DND-41 (cell line): ENCODE measurements at regions not wholly inside any gene's neighbourhood (a gene's known extent, or its start where the extent isn't known, plus 50 kb on each side); places are given as distances from the start of the nearest gene placed in this dataset.

Experiments used
- ATAC-seq: fragments of 200-7000 bp; cut with Tn5 transposase; 3 replicates; pipeline ENCODE4 v1.9.1; 2021; ENCODE audit warnings: low read depth; ENCODE audit not compliant: insufficient read depth
- DNase-seq: peaks from one replicate; pipeline ENCODE4 v3.0.0-alpha.2; 2020
- H2AFZ ChIP-seq: 2 replicates; pipeline ENCODE4 v1.6.0; 2012; ENCODE audit warnings: low read depth, low read length
- H3K27ac ChIP-seq: 2 replicates; pipeline ENCODE4 v1.5.1; 2012; ENCODE audit warnings: low read length, inconsistent platforms
- H3K27me3 ChIP-seq: fragments of 200-600 bp; sonication (generic); 2 replicates; pipeline ENCODE4 v1.6.0; 2012; ENCODE audit warnings: low read length, mild to moderate bottlenecking, inconsistent platforms; ENCODE audit not compliant: insufficient read depth, poor library complexity
- H3K36me3 ChIP-seq: 2 replicates; pipeline ENCODE4 v1.5.1; 2012; ENCODE audit warnings: low read length, inconsistent platforms; ENCODE audit not compliant: insufficient read depth
- H3K4me1 ChIP-seq: 2 replicates; pipeline ENCODE4 v1.5.1; 2012; ENCODE audit warnings: mild to moderate bottlenecking, low read length; ENCODE audit not compliant: insufficient read depth
- H3K4me2 ChIP-seq: 2 replicates; pipeline ENCODE4 v1.6.0; 2012; ENCODE audit warnings: mild to moderate bottlenecking, moderate library complexity, low read length, inconsistent platforms; ENCODE audit not compliant: insufficient read depth
- H3K4me3 ChIP-seq, 2 experiments: fragments of 200-600 bp in 1 of 2; shearing (Covaris generic) in 1 of 2; 2 replicates each; pipeline ENCODE4 v1.5.1; 2012 to 2016; ENCODE audit warnings: inconsistent platforms in 2 of 2, low read length in 2 of 2, mild to moderate bottlenecking in 2 of 2, low read depth in 1 of 2, moderate library complexity in 1 of 2
- H3K79me2 ChIP-seq: 2 replicates; pipeline ENCODE4 v1.6.0; 2012; ENCODE audit warnings: low read length, inconsistent platforms; ENCODE audit not compliant: insufficient read depth
- H3K9ac ChIP-seq: 2 replicates; pipeline ENCODE4 v1.6.0; 2012; ENCODE audit warnings: low read depth, mild to moderate bottlenecking, inconsistent platforms, low read length, moderate library complexity
- H3K9me3 ChIP-seq: 2 replicates; pipeline ENCODE4 v1.5.1; 2012; ENCODE audit warnings: low read length, moderate library complexity, mild to moderate bottlenecking, inconsistent platforms; ENCODE audit not compliant: insufficient read depth, severe bottlenecking
- H4K20me1 ChIP-seq: 2 replicates; pipeline ENCODE4 v1.6.0; 2012; ENCODE audit warnings: low read length; ENCODE audit not compliant: insufficient read depth
- CTCF ChIP-seq: IDR thresholded peaks from 2 replicates; pipeline ENCODE4 v1.5.1; 2012; ENCODE audit warnings: borderline replicate concordance, low read length, moderate library complexity, mild to moderate bottlenecking; ENCODE audit not compliant: poor library complexity, severe bottlenecking; ENCODE audit errors: extremely low read depth
- EZH2 ChIP-seq: IDR thresholded peaks from 3 replicates; pipeline ENCODE4 v1.6.1; 2012; ENCODE audit warnings: borderline replicate concordance, low read depth, mild to moderate bottlenecking, moderate library complexity, low read length, inconsistent platforms; ENCODE audit not compliant: severe bottlenecking

- H3K27me3 ChIP-seq = no peaks in the 10 kb centered on the region
- H3K4me2 ChIP-seq = no peak overlapping the region
- no peak overlapping the region for H3K9ac ChIP-seq
- H3K27ac ChIP-seq = no peak overlapping the region
- no peak overlapping the region for H3K4me3 ChIP-seq
- H3K79me2 ChIP-seq = no peaks in the 10 kb centered on the region
- no peak overlapping the region for H2AFZ ChIP-seq
- no peaks in the 10 kb centered on the region for H4K20me1 ChIP-seq
- TF ChIP-seq CTCF (no peak), EZH2 (no peak)
- H3K36me3 ChIP-seq = no peaks in the 10 kb centered on the region
- no peaks in the 10 kb centered on the region for H3K4me1 ChIP-seq
- no peaks in the 10 kb centered on the region for H3K9me3 ChIP-seq
- no peak for ATAC-seq
- DNase-seq = no peak
Measured at GRCh38 chr7:86958380-86958779, 101.1 kb downstream of the ELAPOR2 start.

- Histone ChIP-seq H3K4me1 (no peaks in the 10 kb centered on the region), H3K79me2 (no peaks in the 10 kb centered on the region), H3K27me3 (no peaks in the 10 kb centered on the region), H3K4me2 (no peak overlapping the region), H3K36me3 (no peaks in the 10 kb centered on the region), H3K4me3 (no peak overlapping the region), H3K9me3 (no peaks in the 10 kb centered on the region), H2AFZ (no peak overlapping the region), H3K9ac (no peak overlapping the region), H4K20me1 (no peaks in the 10 kb centered on the region), H3K27ac (no peak overlapping the region)
- TF ChIP-seq EZH2 (no peak), CTCF (no peak)
- no peak for ATAC-seq
- no peak for DNase-seq
Measured at GRCh38 chr7:86956567-86956966, 102.9 kb downstream of the ELAPOR2 start.

- H3K4me1 ChIP-seq = no peaks in the 10 kb centered on the region
- no peak overlapping the region for H2AFZ ChIP-seq
- H3K27me3 ChIP-seq = no peaks in the 10 kb centered on the region
- no peak overlapping the region for H3K27ac ChIP-seq
- H3K9ac ChIP-seq = no peak overlapping the region
- DNase-seq (no peak), ATAC-seq (no peak)
- H4K20me1 ChIP-seq = no peaks in the 10 kb centered on the region
- H3K4me2 ChIP-seq = no peak overlapping the region
- no peaks in the 10 kb centered on the region for H3K36me3 ChIP-seq
- H3K9me3 ChIP-seq = no peaks in the 10 kb centered on the region
- no peak overlapping the region for H3K4me3 ChIP-seq
- H3K79me2 ChIP-seq = no peaks in the 10 kb centered on the region
- TF ChIP-seq EZH2 = no peak
- no peak for TF ChIP-seq CTCF
Measured at GRCh38 chr7:86955895-86956503, 103.5 kb downstream of the ELAPOR2 start.
